ENCODE measurements at regions not wholly inside any gene's neighbourhood (a gene's known extent, or its start where the extent isn't known, plus 50 kb on each side); places are given as distances from the start of the nearest gene placed in this dataset.
A peak's percentile ranks its signal among the peaks of the same experiment; 100 is the strongest.

GRCh38 chr12:42855362-42855950 lies 265.9 kb upstream of the PRICKLE1 start:
- DNase-seq (ENCODE audit: low spot score): no peak

GRCh38 chr12:42854826-42855225 lies 265.3 kb upstream of the PRICKLE1 start:
- no peak for DNase-seq (ENCODE audit: low spot score)

- DNase-seq (ENCODE audit: low spot score): no peak
Measured at GRCh38 chr12:42854208-42854607, 264.7 kb upstream of the PRICKLE1 start.

GRCh38 chr12:42853370-42854140 lies 264.0 kb upstream of the PRICKLE1 start:
- DNase-seq (ENCODE audit: low spot score): no peak

GRCh38 chr12:42846782-42847181 lies 257.2 kb upstream of the PRICKLE1 start:
- no peak for DNase-seq (ENCODE audit: low spot score)

- DNase-seq (ENCODE audit: low spot score): no peak
Measured at GRCh38 chr12:42834062-42834461, 244.5 kb upstream of the PRICKLE1 start.

GRCh38 chr12:42828836-42829235 lies 239.3 kb upstream of the PRICKLE1 start:
- no peak for DNase-seq (ENCODE audit: low spot score)

GRCh38 chr12:42824327-42824726 lies 234.8 kb upstream of the PRICKLE1 start:
- no peak for DNase-seq (ENCODE audit: low spot score)

GRCh38 chr12:42823679-42824078 lies 234.1 kb upstream of the PRICKLE1 start:
- no peak for DNase-seq (ENCODE audit: low spot score)

- no peak for DNase-seq (ENCODE audit: low spot score)
Measured at GRCh38 chr12:42819846-42820245, 230.3 kb upstream of the PRICKLE1 start.

GRCh38 chr12:42815068-42815467 lies 225.5 kb upstream of the PRICKLE1 start:
- DNase-seq (ENCODE audit: low spot score): peak; percentile 68

- DNase-seq (ENCODE audit: low spot score): no peak
Measured at GRCh38 chr12:42812871-42813270, 223.3 kb upstream of the PRICKLE1 start.

GRCh38 chr12:42812086-42812485 lies 222.5 kb upstream of the PRICKLE1 start:
- no peak for DNase-seq (ENCODE audit: low spot score)

- DNase-seq (ENCODE audit: low spot score): no peak
Measured at GRCh38 chr12:42810006-42810405, 220.5 kb upstream of the PRICKLE1 start.

GRCh38 chr12:42809226-42809625 lies 219.7 kb upstream of the PRICKLE1 start:
- no peak for DNase-seq (ENCODE audit: low spot score)

GRCh38 chr12:42807766-42808165 lies 218.2 kb upstream of the PRICKLE1 start:
- no peak for DNase-seq (ENCODE audit: low spot score)

- DNase-seq (ENCODE audit: low spot score): no peak
Measured at GRCh38 chr12:42807251-42807650, 217.7 kb upstream of the PRICKLE1 start.

- no peak for DNase-seq (ENCODE audit: low spot score)
Measured at GRCh38 chr12:42804928-42805327, 215.4 kb upstream of the PRICKLE1 start.

GRCh38 chr12:42802785-42803189 lies 213.2 kb upstream of the PRICKLE1 start:
- no peak for DNase-seq (ENCODE audit: low spot score)

GRCh38 chr12:42801271-42801670 lies 211.7 kb upstream of the PRICKLE1 start:
- no peak for DNase-seq (ENCODE audit: low spot score)

- no peak for DNase-seq (ENCODE audit: low spot score)
Measured at GRCh38 chr12:42799966-42800365, 210.4 kb upstream of the PRICKLE1 start.

GRCh38 chr12:42798811-42799438 lies 209.4 kb upstream of the PRICKLE1 start:
- DNase-seq (ENCODE audit: low spot score): no peak

- DNase-seq (ENCODE audit: low spot score): no peak
Measured at GRCh38 chr12:42794806-42795205, 205.3 kb upstream of the PRICKLE1 start.

Measured in COLO829 (cell line).